H1 (cell line): ENCODE measurements at regions not wholly inside any gene's neighbourhood (a gene's known extent, or its start where the extent isn't known, plus 50 kb on each side); places are given as distances from the start of the nearest gene placed in this dataset.

Source experiments
- CTCF ChIA-PET: fragments of 300-600 bp; sonication (Branson Sonifier 250); formaldehyde crosslinking; loops from one replicate; lab custom pipeline; 2021; ENCODE audit not compliant: partially characterized antibody; lab: Charles Lee
- POLR2A ChIA-PET: fragments of 300-600 bp; sonication (Branson Sonifier 250); formaldehyde crosslinking; loops from one replicate; lab custom pipeline; 2021; ENCODE audit warnings: inconsistent platforms; ENCODE audit not compliant: partially characterized antibody; lab: Charles Lee
- DNase-seq, 2 experiments: peaks; one replicate each; pipeline versions ENCODE4 v3.0.0 to v3.0.0-alpha.2; 2010 to 2022; ENCODE audit warnings: low spot score in 2 of 2, low read depth in 1 of 2, mixed read lengths in 1 of 2
- FAIRE-seq: peaks from 2 replicates; lab custom pipeline; 2011; peaks lifted over from hg19 to GRCh38; lab: Jason Lieb, UNC
- H2AFZ ChIP-seq: 2 replicates; pipeline ENCODE4 v1.8.1; 2012; ENCODE audit warnings: low read length, inconsistent platforms
- H2AK5ac ChIP-seq: 2 replicates; pipeline ENCODE4 v1.6.1; 2013; ENCODE audit warnings: low read depth, low read length
- H2BK120ac ChIP-seq: replicated peaks from 2 replicates; pipeline ENCODE3; 2013; ENCODE audit warnings: low read depth, low read length, inconsistent platforms
- H2BK12ac ChIP-seq: 2 replicates; pipeline ENCODE4 v1.6.1; 2013; ENCODE audit warnings: low read depth, low read length
- H2BK15ac ChIP-seq: 2 replicates; pipeline ENCODE4 v1.6.1; 2013; ENCODE audit warnings: low read length
- H2BK20ac ChIP-seq: 2 replicates; pipeline ENCODE4 v1.6.1; 2013; ENCODE audit warnings: low read length
- H2BK5ac ChIP-seq: 2 replicates; pipeline ENCODE4 v1.6.1; 2013; ENCODE audit warnings: low read depth, low read length
- H3K14ac ChIP-seq: 2 replicates; pipeline ENCODE4 v1.6.1; 2013; ENCODE audit warnings: inconsistent platforms; ENCODE audit not compliant: insufficient read length
- H3K18ac ChIP-seq: 2 replicates; pipeline ENCODE4 v1.6.1; 2013; ENCODE audit warnings: low read length; ENCODE audit errors: extremely low read depth
- H3K23ac ChIP-seq: 2 replicates; pipeline ENCODE4 v1.6.1; 2013; ENCODE audit warnings: inconsistent platforms; ENCODE audit not compliant: insufficient read length
- H3K23me2 ChIP-seq: 2 replicates; pipeline ENCODE4 v1.6.1; 2013; ENCODE audit warnings: low read depth, low read length
- H3K27ac ChIP-seq: 2 replicates; pipeline ENCODE4 v1.6.1; 2011; ENCODE audit warnings: low read depth, low read length, inconsistent platforms
- H3K27me3 ChIP-seq, 4 experiments: replicated peaks in 1 of 4; 1 replicate in 1 of 4; 2 replicates in 3 of 4; pipeline versions ENCODE4 v1.6.1 to v1.8.1; 2011 to 2013; ENCODE audit warnings: low read length in 3 of 4, mild to moderate bottlenecking in 3 of 4, inconsistent platforms in 2 of 4, mixed read lengths in 2 of 4, moderate library complexity in 1 of 4; ENCODE audit not compliant: control insufficient read depth in 3 of 4, insufficient read depth in 3 of 4; ENCODE audit errors: extremely low read depth in 1 of 4
- H3K36me3 ChIP-seq, 4 experiments: 2 replicates each; pipeline versions ENCODE4 v1.6.1 to v1.8.1; 2011 to 2013; ENCODE audit warnings: mild to moderate bottlenecking in 4 of 4, low read length in 3 of 4, moderate library complexity in 2 of 4, control low read depth in 1 of 4, inconsistent platforms in 1 of 4; ENCODE audit not compliant: insufficient read depth in 4 of 4, control insufficient read depth in 2 of 4
- H3K4ac ChIP-seq: replicated peaks from 2 replicates; pipeline ENCODE3; 2013; ENCODE audit warnings: low read length, low read depth, mixed read lengths, inconsistent platforms; ENCODE audit not compliant: insufficient read length
- H3K4me1 ChIP-seq, 4 experiments: replicated peaks in 1 of 4; 1 replicate in 1 of 4; 2 replicates in 3 of 4; pipeline versions ENCODE4 v1.6.1 to v1.8.1; 2011 to 2013; ENCODE audit warnings: low read length in 3 of 4, inconsistent platforms in 2 of 4, mixed read lengths in 1 of 4; ENCODE audit not compliant: insufficient read depth in 4 of 4, control insufficient read depth in 3 of 4
- H3K4me2 ChIP-seq, 2 experiments: 2 replicates each; pipeline versions ENCODE4 v1.6.1 to v1.8.1; 2011 to 2013; ENCODE audit warnings: low read depth in 2 of 2, low read length in 2 of 2, control low read depth in 1 of 2, inconsistent platforms in 1 of 2, mild to moderate bottlenecking in 1 of 2; ENCODE audit not compliant: insufficient read depth in 1 of 2
- H3K4me3 ChIP-seq, 4 experiments: fragments of 200-600, 300-600 bp in 1 of 4; sonication (generic), shearing (Covaris generic), sonication (Bioruptor Twin) in 1 of 4; 2 replicates each; pipeline versions ENCODE4 v1.5.1 to v1.8.1; 2011 to 2016; ENCODE audit warnings: low read length in 4 of 4, low read depth in 3 of 4, control low read depth in 2 of 4, inconsistent platforms in 2 of 4, mild to moderate bottlenecking in 2 of 4, mixed read lengths in 1 of 4, moderate library complexity in 1 of 4; ENCODE audit not compliant: insufficient read depth in 2 of 4; ENCODE audit errors: extremely low read depth in 1 of 4
- H3K56ac ChIP-seq: replicated peaks from 2 replicates; pipeline ENCODE3; 2013; ENCODE audit warnings: low read depth, mild to moderate bottlenecking, mixed read lengths, low read length, inconsistent platforms; ENCODE audit not compliant: insufficient read length
- H3K79me1 ChIP-seq: 2 replicates; pipeline ENCODE4 v1.6.1; 2013; ENCODE audit warnings: low read depth, low read length, control low read depth
- H3K79me2 ChIP-seq, 2 experiments: 2 replicates each; pipeline versions ENCODE4 v1.6.1 to v1.8.1; 2012 to 2013; ENCODE audit warnings: low read length in 2 of 2, mild to moderate bottlenecking in 2 of 2, inconsistent platforms in 1 of 2; ENCODE audit not compliant: insufficient read depth in 2 of 2, control insufficient read depth in 1 of 2
- H3K9ac ChIP-seq, 4 experiments: replicated peaks in 1 of 4; 1 replicate in 1 of 4; 2 replicates in 3 of 4; pipeline versions ENCODE4 v1.6.1 to v1.8.1; 2011 to 2013; ENCODE audit warnings: low read depth in 3 of 4, low read length in 3 of 4, control low read depth in 2 of 4, mild to moderate bottlenecking in 2 of 4, moderate library complexity in 2 of 4, inconsistent platforms in 1 of 4; ENCODE audit errors: extremely low read depth in 1 of 4
- H3K9me3 ChIP-seq, 2 experiments: 2 replicates each; pipeline versions ENCODE4 v1.6.1 to v1.8.1; 2012 to 2013; ENCODE audit warnings: mild to moderate bottlenecking in 2 of 2, moderate library complexity in 2 of 2, control low read depth in 1 of 2, inconsistent platforms in 1 of 2, low read depth in 1 of 2, low read length in 1 of 2, mixed read lengths in 1 of 2; ENCODE audit not compliant: insufficient read depth in 2 of 2
- H4K20me1 ChIP-seq, 2 experiments: replicated peaks in 1 of 2; 2 replicates each; pipeline versions ENCODE3 to v1.8.1; 2011 to 2013; ENCODE audit warnings: inconsistent platforms in 2 of 2, low read length in 2 of 2, mild to moderate bottlenecking in 1 of 2; ENCODE audit not compliant: insufficient read depth in 2 of 2, control insufficient read depth in 1 of 2
- H4K5ac ChIP-seq: 2 replicates; pipeline ENCODE4 v1.6.1; 2013; ENCODE audit warnings: low read length, low read depth, mixed read lengths, inconsistent platforms; ENCODE audit not compliant: insufficient read length
- H4K8ac ChIP-seq: 2 replicates; pipeline ENCODE4 v1.8.0; 2013; ENCODE audit warnings: mild to moderate bottlenecking, moderate library complexity, low read length, inconsistent platforms; ENCODE audit not compliant: insufficient read depth; ENCODE audit errors: extremely low read depth
- H4K91ac ChIP-seq: replicated peaks from 2 replicates; pipeline ENCODE3; 2013; ENCODE audit warnings: low read length, mixed read lengths, inconsistent platforms; ENCODE audit not compliant: insufficient read length
- BCL11A ChIP-seq, 2 experiments: IDR thresholded peaks; one replicate each; pipeline ENCODE4 v1.6.1; 2011; ENCODE audit warnings: low read depth in 2 of 2, low read length in 2 of 2, mild to moderate bottlenecking in 2 of 2
- JUND ChIP-seq: IDR thresholded peaks from 2 replicates; pipeline ENCODE4 v1.6.1; 2011; ENCODE audit warnings: mild to moderate bottlenecking, improper control_type of control experiment, low read length
- KDM1A ChIP-seq: fragments of 200-600, 300-600 bp; sonication (generic); IDR thresholded peaks from 2 replicates; pipeline ENCODE4 v1.7.1; 2016; ENCODE audit warnings: mild to moderate bottlenecking, low read length, borderline replicate concordance
- KDM5A ChIP-seq: fragments of 200-600 bp; IDR thresholded peaks from 2 replicates; pipeline ENCODE4 v1.7.1; 2012; ENCODE audit warnings: mild to moderate bottlenecking, low read length, inconsistent platforms, mixed read lengths
- POLR2AphosphoS5 ChIP-seq: IDR thresholded peaks from 2 replicates; pipeline ENCODE4 v1.6.1; 2011; ENCODE audit warnings: low read depth, low read length
- RNF2 ChIP-seq: fragments of 200-900, 300-1000 bp; sonication (generic); IDR thresholded peaks from 2 replicates; pipeline ENCODE4 v1.7.1; 2016; ENCODE audit warnings: borderline replicate concordance, low read depth, mild to moderate bottlenecking, antibody characterized with exemption, low read length; ENCODE audit not compliant: poor library complexity, severe bottlenecking; ENCODE audit errors: missing control alignments
- SIN3A ChIP-seq, 2 experiments: IDR thresholded peaks in 1 of 2; conservative IDR thresholded peaks in 1 of 2; 2 replicates each; pipeline ENCODE4 v1.6.1; 2011 to 2012; ENCODE audit warnings: low read length in 2 of 2, improper control_type of control experiment in 1 of 2, low read depth in 1 of 2, mild to moderate bottlenecking in 1 of 2
- TAF1 ChIP-seq: IDR thresholded peaks from 2 replicates; pipeline ENCODE4 v1.6.1; 2011; ENCODE audit warnings: mild to moderate bottlenecking, low read depth, low read length
- TAF7 ChIP-seq: optimal IDR thresholded peaks from 2 replicates; pipeline ENCODE3; 2011; ENCODE audit warnings: low read depth, mild to moderate bottlenecking, inconsistent platforms, low read length, moderate library complexity, borderline replicate concordance
- TEAD4 ChIP-seq: IDR thresholded peaks from 2 replicates; pipeline ENCODE4 v1.6.1; 2012; ENCODE audit warnings: low read depth, low read length, inconsistent platforms, mixed read lengths
- WGBS, 2 experiments: shearing (Covaris generic) in 1 of 2; methylation state at CpG; one replicate each; pipeline versions ENCODE4 v1.1.6 to v1.1.7; 2013 to 2015; ENCODE audit warnings: low lambda C conversion rate in 2 of 2, mixed read lengths in 2 of 2, inconsistent platforms in 1 of 2, low coverage in 1 of 2, missing lambda C conversion rate in 1 of 2; ENCODE audit not compliant: insufficient replicate concordance in 2 of 2, insufficient coverage in 1 of 2, insufficient read length in 1 of 2; ENCODE audit errors: extremely low coverage in 1 of 2, missing lambda C conversion rate in 1 of 2; 5-methylcytosine and 5-hydroxymethylcytosine counted together

- Histone ChIP-seq H3K4me1 (peaks cover 0 to 10% (median 4%) of the 10 kb centered on the region in 4 experiments; a peak in 2 of 7 replicates), H3K9me3 (no peaks in the 10 kb centered on the region), H3K27me3 (no peaks in the 10 kb centered on the region), H3K4me2 (no peak overlapping the region), H3K23me2 (no peaks in the 10 kb centered on the region; the same call in 1 of the 2 replicates), H3K14ac (no peak overlapping the region), H2AFZ (no peak overlapping the region), H4K8ac (no peak overlapping the region), H2AK5ac (no peak overlapping the region), H3K23ac (no peak overlapping the region), H3K36me3 (no peaks in the 10 kb centered on the region), H3K56ac (no peak overlapping the region), H3K79me1 (no peaks in the 10 kb centered on the region), H4K91ac (no peak overlapping the region), H2BK120ac (no peak overlapping the region), H3K18ac (no peak overlapping the region), H2BK20ac (no peak overlapping the region), H2BK5ac (no peak overlapping the region), H4K20me1 (no peaks in the 10 kb centered on the region), H2BK12ac (no peak overlapping the region), H4K5ac (no peak overlapping the region), H3K79me2 (no peaks in the 10 kb centered on the region), H3K27ac (no peak overlapping the region), H3K9ac (no peak overlapping the region), H2BK15ac (no peak overlapping the region), H3K4ac (no peak overlapping the region), H3K4me3 (no peak overlapping the region)
- 93% methylated on average over 8 of the region's 8 CpGs; no CpG with 5 or more reads in 1 of the 2 experiments for WGBS, 2 experiments
- CTCF ChIA-PET = interaction anchor here (0.6 kb wide), 1 partner anchor 102 kb away, joined by 3 read pairs; no protein-coding TSS in a partner anchor
- TF ChIP-seq POLR2AphosphoS5 = no peak
- no peak for TF ChIP-seq TEAD4
- no peak for TF ChIP-seq KDM5A
- TF ChIP-seq TAF7 = no peak
- TF ChIP-seq KDM1A = no peak
- TF ChIP-seq BCL11A (IDR thresholded peaks at IDR 0.05; ENCODE audit: low read depth in 2 of 2, low read length in 2 of 2) = no peak
- TF ChIP-seq JUND = no peak
- TF ChIP-seq RNF2 = no peak
- TF ChIP-seq SIN3A (conservative IDR thresholded peaks at IDR 0.05 in 1 of 2, IDR thresholded peaks at IDR 0.05 in 1 of 2; ENCODE audit: low read depth in 1 of 2, low read length in 2 of 2) = no peak
- TF ChIP-seq TAF1 = no peak
- POLR2A ChIA-PET = interaction anchor here (0.7 kb wide), 1 partner anchor 41 kb away, joined by 3 read pairs; no protein-coding TSS in a partner anchor
- no peak for DNase-seq
- no peak for FAIRE-seq
These were observed 279.4 kb downstream of the PARN start for GRCh38 chr16:14350626-14351025.
